ENCODE measurements at regions not wholly inside any gene's neighbourhood (a gene's known extent, or its start where the extent isn't known, plus 50 kb on each side); places are given as distances from the start of the nearest gene placed in this dataset.

- TF ChIP-seq, protein P1, sequence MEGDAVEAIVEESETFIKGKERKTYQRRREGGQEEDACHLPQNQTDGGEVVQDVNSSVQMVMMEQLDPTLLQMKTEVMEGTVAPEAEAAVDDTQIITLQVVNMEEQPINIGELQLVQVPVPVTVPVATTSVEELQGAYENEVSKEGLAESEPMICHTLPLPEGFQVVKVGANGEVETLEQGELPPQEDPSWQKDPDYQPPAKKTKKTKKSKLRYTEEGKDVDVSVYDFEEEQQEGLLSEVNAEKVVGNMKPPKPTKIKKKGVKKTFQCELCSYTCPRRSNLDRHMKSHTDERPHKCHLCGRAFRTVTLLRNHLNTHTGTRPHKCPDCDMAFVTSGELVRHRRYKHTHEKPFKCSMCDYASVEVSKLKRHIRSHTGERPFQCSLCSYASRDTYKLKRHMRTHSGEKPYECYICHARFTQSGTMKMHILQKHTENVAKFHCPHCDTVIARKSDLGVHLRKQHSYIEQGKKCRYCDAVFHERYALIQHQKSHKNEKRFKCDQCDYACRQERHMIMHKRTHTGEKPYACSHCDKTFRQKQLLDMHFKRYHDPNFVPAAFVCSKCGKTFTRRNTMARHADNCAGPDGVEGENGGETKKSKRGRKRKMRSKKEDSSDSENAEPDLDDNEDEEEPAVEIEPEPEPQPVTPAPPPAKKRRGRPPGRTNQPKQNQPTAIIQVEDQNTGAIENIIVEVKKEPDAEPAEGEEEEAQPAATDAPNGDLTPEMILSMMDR (conservative IDR thresholded peaks at IDR 0.05; ENCODE audit: low read depth, low read length): no peak
- TF ChIP-seq MAZ (IDR thresholded peaks at IDR 0.05; ENCODE audit: borderline replicate concordance, low read depth, low read length): no peak
- no peak for TF ChIP-seq MXI1 (IDR thresholded peaks at IDR 0.05; ENCODE audit: borderline replicate concordance, low read depth, low read length)
- no peak for TF ChIP-seq BHLHE40 (IDR thresholded peaks at IDR 0.05; ENCODE audit: low read depth, low read length)
- TF ChIP-seq, protein P2, sequence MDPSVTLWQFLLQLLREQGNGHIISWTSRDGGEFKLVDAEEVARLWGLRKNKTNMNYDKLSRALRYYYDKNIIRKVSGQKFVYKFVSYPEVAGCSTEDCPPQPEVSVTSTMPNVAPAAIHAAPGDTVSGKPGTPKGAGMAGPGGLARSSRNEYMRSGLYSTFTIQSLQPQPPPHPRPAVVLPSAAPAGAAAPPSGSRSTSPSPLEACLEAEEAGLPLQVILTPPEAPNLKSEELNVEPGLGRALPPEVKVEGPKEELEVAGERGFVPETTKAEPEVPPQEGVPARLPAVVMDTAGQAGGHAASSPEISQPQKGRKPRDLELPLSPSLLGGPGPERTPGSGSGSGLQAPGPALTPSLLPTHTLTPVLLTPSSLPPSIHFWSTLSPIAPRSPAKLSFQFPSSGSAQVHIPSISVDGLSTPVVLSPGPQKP (IDR thresholded peaks at IDR 0.05; ENCODE audit: borderline replicate concordance, low read depth, low read length): no peak
- no peak for TF ChIP-seq RCOR1 (IDR thresholded peaks at IDR 0.05; ENCODE audit: insufficient replicate concordance, low read length)
- TF ChIP-seq RAD21 (IDR thresholded peaks at IDR 0.05; ENCODE audit: low read length): no peak
- TF ChIP-seq MAFK (IDR thresholded peaks at IDR 0.05; ENCODE audit: low read depth, low read length): no peak
- TF ChIP-seq, protein P3, sequence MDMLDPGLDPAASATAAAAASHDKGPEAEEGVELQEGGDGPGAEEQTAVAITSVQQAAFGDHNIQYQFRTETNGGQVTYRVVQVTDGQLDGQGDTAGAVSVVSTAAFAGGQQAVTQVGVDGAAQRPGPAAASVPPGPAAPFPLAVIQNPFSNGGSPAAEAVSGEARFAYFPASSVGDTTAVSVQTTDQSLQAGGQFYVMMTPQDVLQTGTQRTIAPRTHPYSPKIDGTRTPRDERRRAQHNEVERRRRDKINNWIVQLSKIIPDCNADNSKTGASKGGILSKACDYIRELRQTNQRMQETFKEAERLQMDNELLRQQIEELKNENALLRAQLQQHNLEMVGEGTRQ (IDR thresholded peaks at IDR 0.05; ENCODE audit: low read depth, low read length): no peak
- Histone ChIP-seq H3K56ac (ENCODE audit: extremely low read depth, insufficient read depth, low read length) (no peak overlapping the region), H3K9me3 (ENCODE audit: control insufficient read depth, insufficient read depth, low read length) (peaks cover 2% of the 10 kb centered on the region; the same call in 1 of the 2 replicates), H3K27me3 (ENCODE audit: control insufficient read depth, insufficient read depth, low read length) (peaks cover 28% of the 10 kb centered on the region; the same call in 1 of the 2 replicates), H3K4me3 (ENCODE audit: insufficient read depth, low read depth, low read length) (no peak overlapping the region), H3K23ac (ENCODE audit: low read depth, low read length) (no peak overlapping the region), H4K20me1 (ENCODE audit: insufficient read depth, low read length) (no peaks in the 10 kb centered on the region), H3K4ac (ENCODE audit: low read depth, low read length) (no peak overlapping the region), H3K79me1 (ENCODE audit: low read depth in 1 of 2, low read length in 2 of 2) (no peaks in the 10 kb centered on the region), H4K91ac (ENCODE audit: insufficient read depth, low read depth, low read length) (no peak overlapping the region), H2AFZ (replicated peaks; ENCODE audit: low read length, poor library complexity) (no peak overlapping the region), H3K4me2 (ENCODE audit: low read depth, low read length) (no peak overlapping the region), H2BK20ac (ENCODE audit: low read depth, low read length) (no peak overlapping the region), H3K9me1 (ENCODE audit: insufficient read depth, low read length) (no peaks in the 10 kb centered on the region), H2BK120ac (ENCODE audit: low read depth, low read length) (no peak overlapping the region), H3K14ac (replicated peaks; ENCODE audit: low read depth, low read length) (no peak overlapping the region), H2BK5ac (ENCODE audit: low read depth, low read length, poor library complexity, severe bottlenecking) (no peak overlapping the region), H3K36me3 (ENCODE audit: control insufficient read depth, insufficient read depth, low read length) (no peaks in the 10 kb centered on the region), H4K8ac (ENCODE audit: low read depth in 2 of 2, low read length in 2 of 2) (no peak overlapping the region), H2AK5ac (ENCODE audit: low read depth, low read length) (no peak overlapping the region), H2BK15ac (ENCODE audit: low read depth, low read length) (no peak overlapping the region), H3K27ac (ENCODE audit: insufficient read depth, low read length) (no peak overlapping the region), H4K5ac (ENCODE audit: low read depth, low read length) (no peak overlapping the region), H2AK9ac (replicated peaks; ENCODE audit: low read depth, low read length, poor library complexity) (no peak overlapping the region), H3K18ac (ENCODE audit: low read depth, low read length) (no peak overlapping the region), H3K9ac (ENCODE audit: low read depth, low read length) (no peak overlapping the region), H3K4me1 (ENCODE audit: control insufficient read depth, insufficient read depth, low read length) (no peaks in the 10 kb centered on the region)
- dilution Hi-C loops (cut with HindIII; ENCODE audit: low sequenced_read_pairs, unreplicated experiment) (no loop called here), intact Hi-C loops (cut with micrococcal nuclease) (no loop called here), in situ Hi-C loops (cut with MboI; ENCODE audit: low sequenced_read_pairs) (no loop called here)
- ChIA-PET POLR2A (ENCODE audit: unreplicated experiment) (no interaction called here), CTCF (no interaction called here)
- no peak for ATAC-seq (ENCODE audit: low read depth)
- BruUV-seq (replicated peaks): no TSS peak
- no CpG with 5 or more reads among the region's 1 CpG for WGBS, 2 experiments (ENCODE audit: extremely low coverage in 2 of 2, insufficient read length in 1 of 2)
- DNase-seq: no peak
Observed at GRCh38 chrX:39480963-39481362, 616.8 kb downstream of the BCOR start.

Measured in IMR-90 (cell line).